NCI-H446 (cell line): ENCODE measurements at regions not wholly inside any gene's neighbourhood (a gene's known extent, or its start where the extent isn't known, plus 50 kb on each side); places are given as distances from the start of the nearest gene placed in this dataset.

Experiments used
- DNase-seq, 2 experiments: peaks; one replicate each; lab custom pipeline; 2025; lab: John Stamatoyannopoulos, UW

DNA sequence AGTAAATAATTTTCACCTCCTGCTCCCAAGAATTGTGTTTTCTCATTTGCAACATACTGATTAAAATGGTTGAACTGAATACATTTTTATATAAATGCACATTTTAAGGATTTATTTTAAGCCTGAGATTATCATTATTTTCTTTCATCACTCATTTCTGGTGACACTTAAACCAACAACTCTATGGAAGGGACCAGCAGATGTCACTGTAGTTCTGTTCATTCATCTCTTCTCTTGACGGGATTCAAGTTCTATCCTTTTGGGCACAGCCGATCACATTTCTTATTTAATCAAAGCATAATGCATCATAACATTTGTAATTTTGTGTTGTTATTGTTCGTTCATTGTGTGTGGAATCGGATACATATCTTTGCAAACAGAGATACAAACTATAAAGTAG is 417.9 kb downstream of the HRH4 start:
- peak; percentile 30 to 53 for DNase-seq

DNA sequence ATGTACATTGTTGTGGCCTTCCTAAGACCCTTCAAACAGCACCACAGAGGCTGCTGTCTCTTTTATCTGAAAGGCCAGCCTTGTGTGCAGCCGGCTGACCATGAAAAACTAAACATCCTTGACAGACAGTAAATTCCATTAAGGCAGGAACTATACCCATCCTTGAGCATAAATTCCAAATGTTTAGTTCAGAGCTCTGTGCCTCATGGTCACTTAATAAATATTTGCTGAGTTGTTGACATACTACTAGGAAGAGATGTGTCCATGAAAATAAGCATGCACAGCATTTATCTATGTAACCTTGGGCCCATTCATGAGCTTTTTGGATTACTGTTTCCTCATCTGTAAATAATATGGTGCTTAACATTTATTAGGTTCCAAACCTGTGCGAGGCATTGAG is 424.8 kb downstream of the HRH4 start:
- no peak for DNase-seq

DNA sequence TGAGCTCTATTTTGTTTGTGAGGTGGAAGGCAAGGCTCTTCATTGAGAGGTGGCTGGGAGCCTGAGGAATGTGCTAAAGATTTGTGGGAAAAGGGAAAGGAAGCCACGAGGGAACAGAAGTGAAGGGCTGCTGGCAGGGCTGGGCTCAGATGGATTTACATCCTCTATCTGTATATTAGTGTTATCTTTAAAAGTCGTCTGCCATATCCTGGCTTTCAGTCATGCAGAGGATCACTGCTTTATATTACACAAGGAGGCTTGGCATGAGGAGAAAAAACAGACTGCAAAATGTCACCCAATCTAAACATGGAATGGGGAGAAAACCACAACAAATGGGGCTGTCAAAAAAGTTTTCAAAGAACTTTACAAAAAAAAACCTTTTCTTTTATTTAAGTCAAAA is 434.4 kb downstream of the HRH4 start:
- DNase-seq: no peak

DNA sequence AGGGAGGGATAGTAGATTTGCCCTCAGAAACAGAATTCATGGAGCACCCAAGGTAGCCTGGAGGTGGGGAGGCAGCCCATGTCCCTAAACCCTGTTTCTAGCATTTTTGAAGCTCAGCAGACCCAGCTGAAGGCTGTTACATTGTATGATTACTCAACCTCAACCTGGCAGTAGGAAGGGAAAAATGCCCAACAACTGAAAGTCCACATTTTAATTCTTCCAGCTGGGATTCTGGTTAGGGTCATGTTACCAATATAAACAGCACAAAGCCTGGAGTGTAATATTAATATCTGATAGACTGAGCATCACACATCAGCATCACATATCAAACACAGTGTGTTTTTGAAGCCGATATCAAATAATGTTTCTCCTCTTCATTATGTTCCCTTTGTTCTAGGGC is 437.0 kb downstream of the HRH4 start:
- DNase-seq: no peak

DNA sequence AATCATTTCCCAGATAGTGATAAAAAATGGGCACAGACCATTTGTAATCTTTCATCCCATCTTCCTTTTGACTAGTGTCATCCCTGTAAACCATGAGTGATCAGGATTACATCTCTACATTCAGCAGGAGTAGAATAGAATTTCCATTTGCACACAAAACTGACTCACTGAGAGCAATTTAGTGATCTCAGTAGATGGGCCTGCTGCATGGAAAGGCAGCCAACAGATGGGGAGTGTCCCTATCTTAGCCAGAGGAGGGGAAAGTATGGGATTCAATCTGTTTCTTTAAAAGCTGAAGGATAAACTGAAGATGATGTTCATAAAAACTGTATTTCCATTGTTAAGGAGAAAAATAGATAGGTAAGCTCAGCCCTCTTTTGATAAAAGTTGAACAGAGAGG is 441.7 kb downstream of the ZNF521 start:
- DNase-seq: no peak

DNA sequence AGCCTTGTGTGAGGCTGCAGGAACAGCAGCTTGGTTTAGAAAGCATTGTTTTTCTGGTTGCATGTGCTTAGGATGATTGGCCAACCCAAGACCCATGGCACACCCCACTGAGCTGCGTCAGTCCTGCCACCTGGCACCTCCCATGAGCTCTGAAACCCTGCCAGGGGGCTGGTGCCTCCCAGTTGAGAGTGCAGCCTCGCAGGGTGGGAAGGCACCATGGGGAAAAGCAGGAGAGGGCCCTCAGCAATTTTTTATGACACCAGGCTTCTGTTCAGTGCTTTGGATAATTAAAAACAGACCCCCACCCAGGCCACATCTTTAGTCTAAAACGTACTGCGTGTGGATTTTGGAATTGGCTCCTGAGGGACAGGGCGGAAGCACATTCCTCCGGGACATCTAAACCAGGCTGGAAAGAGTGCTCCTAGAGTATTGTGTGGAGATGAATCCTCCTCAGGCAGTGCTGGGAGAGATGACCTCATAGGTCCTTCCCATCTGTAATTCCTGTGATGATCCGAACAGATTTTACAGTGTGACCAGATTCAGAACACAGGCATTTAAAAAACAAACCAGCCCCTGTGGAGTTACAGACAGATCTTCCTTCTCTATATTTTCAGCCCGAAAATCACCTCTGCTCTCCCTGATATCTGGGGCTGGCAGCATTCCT is 438.3 kb downstream of the ZNF521 start:
- peak in 1 of 2 experiments; percentile 54 for DNase-seq

DNA sequence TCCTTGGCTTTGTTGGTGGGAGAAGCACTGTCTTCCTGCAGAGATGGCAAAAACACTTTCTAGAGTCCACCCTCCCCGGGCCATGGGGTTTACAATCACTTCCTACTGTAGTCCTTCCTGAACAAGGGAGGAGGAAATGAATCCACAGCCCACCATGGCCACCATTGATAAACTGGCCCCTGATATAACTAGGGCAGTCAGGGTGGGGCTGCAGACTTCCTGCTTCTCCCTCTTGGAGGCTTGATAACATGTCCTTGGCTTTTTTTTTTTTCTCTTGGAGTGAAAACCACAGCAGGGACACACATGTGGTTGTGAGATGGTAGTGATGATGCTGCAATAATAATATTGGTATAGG is 437.8 kb downstream of the ZNF521 start:
- no peak for DNase-seq

DNA sequence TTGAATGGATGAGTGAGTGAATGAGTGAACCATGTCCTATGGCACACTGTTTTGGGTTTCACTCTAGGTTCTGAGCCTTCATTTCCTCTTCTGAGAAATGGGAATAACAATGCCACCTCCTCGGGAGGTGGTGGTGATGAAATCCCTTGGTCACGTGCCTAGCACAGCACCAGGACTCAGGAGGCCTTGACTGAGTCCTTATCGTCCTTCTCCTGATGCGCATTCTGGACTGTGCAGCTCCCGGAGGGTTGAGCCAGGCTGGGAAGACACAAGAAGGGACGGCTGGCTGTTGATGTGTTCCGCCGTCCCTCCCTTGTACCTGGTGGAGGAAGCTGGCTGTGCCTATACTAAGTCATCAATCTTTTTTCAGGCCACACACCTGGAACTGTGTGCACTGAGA is 437.3 kb downstream of the ZNF521 start:
- DNase-seq: no peak

DNA sequence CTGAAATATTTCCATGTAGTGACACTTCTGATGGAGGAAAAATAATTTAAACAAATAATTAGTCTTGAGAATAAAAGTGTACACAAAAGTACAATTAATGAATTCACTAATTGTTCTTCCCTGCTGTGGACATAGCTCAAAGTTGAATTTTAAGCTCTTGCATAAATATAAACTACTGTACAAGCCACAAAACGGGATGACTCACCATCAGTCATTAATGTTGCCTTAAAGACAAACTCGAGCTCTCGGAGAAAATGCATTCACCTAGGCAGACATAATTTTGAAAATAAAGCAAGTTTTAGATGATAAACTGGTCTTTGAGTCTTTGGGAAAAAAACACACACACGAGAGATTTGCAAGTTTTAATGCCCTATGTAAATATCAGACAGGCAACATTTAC is 436.4 kb downstream of the ZNF521 start:
- no peak for DNase-seq

DNA sequence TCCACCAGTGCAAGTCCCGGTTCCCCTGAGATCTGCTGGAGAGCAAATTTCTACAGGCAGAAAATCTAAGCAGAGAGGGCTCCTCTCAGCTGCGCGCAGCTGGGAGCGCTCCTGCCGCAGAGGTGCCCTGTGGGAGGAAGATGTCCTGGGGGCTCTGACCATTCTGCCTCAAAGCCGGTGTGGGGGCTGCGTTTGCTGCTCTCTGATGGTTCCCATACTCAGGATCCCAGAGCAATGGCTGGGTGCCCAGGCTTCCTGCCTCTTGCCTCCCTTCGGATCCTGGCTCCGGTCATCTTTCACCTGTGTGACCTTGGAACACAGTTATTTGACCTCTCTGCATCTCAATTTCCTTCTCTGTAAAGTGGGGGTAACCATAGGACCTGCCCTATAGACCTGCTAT is 434.2 kb downstream of the ZNF521 start:
- DNase-seq: no peak

DNA sequence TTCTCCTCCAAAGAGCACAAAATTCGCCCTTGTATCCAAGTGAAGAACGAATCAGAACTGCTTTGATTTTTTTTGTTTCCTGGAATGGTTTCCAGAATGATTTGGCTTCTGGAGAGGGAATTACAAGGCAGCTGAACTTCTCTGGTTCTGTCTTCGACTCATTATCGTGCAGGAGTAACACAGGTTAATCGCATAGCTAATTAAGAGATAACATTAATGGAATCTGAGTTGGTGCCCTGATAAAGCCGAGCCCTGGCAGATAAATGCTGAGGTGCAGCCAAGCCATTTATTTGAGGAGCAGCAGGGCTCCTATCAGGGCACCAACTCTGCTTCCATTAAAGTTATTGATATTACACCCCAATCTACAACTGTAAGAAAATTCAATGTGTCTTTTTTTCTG is 433.7 kb downstream of the ZNF521 start:
- no peak for DNase-seq

DNA sequence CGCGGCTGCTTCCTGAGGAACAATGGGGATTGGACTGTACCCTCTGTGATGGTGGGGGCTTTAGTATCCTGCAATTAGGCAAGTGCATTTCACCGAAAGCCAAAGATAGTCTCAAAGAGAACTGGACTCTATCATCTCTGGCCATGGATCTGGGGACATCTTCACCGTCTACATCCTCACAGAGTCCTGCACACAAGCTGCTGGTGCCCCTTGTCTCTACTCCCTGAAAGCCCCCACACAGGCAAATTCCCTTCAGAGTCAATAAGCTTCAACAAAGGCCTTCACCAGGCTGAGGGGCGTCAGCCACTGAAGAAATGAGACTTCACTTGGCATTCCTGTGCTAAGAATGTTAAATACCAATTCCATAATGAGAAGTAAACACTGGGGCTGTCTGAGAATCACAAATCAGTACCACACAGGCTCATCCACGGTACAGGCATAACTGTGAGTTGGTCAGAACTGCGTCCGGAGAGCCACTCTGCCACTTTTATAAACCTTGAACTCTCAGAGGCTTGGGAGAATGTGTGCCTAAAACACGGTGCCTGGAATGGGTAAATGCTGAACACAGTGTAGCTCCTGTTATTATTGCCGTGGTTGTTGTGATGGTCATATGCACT is 432.7 kb downstream of the ZNF521 start:
- DNase-seq: no peak

DNA sequence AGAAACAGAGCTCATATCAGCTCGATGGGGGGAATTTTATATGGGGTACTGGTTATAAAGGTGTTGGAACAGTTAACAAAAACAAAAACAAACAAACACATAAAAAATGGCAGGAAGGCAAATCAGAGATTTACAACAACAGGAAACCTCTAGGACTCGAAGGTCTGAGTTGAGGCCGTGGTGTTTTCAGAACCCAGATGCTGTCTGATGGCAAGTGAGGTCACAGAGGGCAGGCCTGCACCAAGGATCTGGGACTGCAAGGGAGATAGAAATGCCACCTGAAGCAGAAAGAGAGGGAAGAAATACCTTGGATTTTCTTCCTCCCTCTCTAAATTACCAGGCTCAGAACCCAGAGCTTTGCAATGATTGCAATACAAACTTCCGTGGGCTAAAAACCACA is 429.5 kb downstream of the ZNF521 start:
- no peak for DNase-seq

DNA sequence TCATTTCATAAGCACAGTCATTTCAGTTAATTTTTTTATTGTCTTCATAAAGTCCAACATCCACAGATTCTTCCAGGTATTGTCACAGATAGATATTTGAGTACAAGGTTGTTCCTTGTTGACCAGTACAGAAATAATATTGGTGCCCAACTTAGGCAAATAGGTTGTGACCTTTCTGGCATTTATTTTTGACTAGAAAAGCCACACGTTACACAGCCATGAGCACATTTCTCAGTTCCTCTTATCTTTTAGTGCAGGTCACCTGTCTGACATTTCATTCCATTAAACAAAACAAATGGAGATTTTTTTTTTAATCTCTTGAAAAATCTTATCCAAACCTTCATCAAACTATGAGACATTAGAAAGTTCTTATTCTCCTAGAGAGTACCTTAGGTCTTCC is 428.8 kb downstream of the ZNF521 start:
- DNase-seq: no peak

DNA sequence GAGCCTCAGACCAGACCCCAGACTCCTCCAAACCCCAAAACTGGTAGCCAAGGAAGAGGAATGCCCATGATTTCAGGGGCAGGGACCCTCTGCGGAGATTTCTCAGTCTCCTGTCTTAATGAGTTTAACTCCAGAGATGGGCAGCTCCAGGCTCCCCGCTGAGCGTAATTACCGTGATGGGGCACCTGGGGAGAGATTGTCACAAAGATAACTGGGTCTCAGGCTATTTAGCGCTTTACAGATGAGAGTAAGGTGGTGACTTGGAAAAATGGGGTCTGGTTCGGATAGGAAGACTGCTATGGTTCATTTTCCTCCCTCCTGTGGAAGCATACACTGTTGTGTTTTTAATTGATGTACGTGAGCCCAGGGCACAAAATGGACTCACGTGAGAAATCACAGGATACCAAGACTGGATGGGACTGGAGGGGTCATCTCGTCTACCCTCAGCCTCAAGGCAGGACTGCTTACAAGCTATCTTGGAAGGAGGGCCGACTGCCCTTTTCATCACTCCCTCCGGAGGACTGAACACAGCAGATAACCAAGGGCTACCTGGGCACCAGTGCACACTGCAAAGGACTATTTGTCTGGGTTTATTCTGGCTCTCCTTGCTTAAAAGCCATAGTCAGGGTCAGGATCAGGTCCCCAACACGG is 427.8 kb downstream of the ZNF521 start:
- DNase-seq: no peak

DNA sequence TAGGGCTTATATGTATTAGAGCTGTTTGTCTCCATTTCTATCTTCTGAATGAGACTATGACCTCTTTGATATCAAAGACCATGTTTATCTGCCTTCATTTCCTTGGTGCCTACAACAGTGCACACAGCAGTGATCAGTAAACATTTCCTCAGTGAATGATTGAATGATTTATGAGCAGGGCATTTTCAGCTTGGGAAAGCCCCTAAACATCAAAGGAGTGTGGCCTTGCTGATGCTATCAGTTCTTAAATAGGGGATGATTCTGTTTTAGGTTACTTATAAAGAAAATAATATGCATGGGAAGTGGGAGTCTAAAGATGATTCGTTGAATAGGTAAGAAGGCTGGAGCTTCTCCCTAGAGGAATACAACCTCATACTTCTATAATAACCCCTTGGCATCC is 425.3 kb downstream of the ZNF521 start:
- no peak for DNase-seq

DNA sequence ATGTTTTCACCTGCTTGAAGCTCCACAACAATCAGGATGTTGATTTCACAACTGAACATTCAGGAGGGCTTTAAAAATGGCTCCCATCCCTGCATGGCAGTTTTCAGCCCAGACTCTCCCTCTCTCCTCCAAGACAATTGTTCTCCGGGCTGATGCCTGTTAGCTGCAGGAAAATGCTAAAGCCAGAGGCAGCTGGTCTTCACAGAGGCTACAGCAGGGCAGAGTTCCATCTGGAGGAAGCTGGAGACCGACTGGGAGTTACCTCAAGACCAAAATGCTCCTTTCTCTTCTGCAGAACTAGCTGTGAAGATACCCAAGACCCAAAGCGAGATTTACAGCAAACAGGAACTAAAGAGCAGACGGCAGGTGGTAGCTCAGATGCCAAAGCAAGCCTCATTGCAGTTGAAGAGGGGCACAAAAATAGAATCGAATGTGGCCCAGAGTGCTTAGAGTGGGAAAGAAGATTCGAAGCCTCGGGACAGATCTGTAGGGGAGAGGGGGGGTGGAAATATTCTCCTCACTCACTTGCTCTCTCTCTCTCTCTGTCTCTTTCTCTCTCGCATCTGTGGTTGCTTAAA is 423.6 kb downstream of the ZNF521 start:
- peak in 1 of 2 experiments; percentile 8 for DNase-seq

DNA sequence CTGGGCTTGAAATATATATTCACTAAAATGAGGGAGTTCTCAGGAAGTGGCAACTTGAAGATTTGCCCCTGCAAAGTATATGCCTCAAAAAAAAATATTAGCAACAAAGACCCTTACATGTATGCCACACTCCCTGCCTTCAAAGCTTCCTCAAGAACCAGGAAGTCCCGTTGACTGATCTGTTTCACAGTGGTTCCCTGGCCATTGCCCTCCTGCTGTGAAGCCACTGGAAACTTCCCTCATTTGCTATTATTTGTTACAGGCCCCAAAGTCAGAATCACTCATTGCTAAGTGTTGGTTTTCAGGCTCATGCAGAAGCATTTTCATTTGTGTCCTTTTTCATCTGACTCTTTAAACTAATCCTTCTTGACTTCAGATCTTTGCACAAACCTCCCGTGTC is 421.5 kb downstream of the ZNF521 start:
- no peak for DNase-seq

DNA sequence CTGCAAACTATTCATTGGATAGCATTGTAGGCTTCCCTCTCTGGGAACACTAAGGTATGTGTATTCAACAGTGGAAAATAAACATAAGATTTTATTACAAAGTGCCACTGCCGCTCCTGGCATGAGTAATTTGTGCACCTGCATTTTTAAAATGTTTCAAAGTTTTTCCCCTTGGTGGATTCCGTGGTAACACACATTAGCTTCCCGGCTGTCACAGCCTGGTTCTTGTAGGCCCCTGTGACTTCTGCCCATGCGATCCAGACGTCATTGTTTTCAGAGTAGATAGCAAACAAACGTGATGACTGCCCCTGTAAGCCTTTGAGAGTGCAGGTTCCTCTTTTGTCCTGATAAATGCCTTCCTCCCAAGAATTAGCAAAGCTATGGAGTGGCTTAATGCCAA is 421.0 kb downstream of the ZNF521 start:
- no peak for DNase-seq

DNA sequence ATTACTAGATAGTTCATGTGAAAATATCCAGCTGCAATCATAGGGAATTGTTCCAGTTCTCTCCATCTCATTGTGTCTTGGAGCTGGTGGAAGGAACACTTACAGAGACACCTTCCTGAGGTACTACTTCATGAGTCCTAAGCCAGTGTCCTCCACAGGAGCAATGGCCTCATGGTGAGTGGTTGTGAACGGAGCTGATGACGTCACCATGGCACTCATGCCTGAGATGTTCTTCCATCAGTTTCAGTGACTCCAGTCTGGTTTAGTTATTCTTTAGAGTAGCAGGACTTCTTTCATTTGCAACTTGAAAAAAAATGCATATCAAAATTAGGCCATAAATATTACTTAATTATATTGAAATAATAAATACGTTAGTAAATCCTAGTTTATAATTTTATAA is 418.6 kb downstream of the ZNF521 start:
- DNase-seq: no peak

DNA sequence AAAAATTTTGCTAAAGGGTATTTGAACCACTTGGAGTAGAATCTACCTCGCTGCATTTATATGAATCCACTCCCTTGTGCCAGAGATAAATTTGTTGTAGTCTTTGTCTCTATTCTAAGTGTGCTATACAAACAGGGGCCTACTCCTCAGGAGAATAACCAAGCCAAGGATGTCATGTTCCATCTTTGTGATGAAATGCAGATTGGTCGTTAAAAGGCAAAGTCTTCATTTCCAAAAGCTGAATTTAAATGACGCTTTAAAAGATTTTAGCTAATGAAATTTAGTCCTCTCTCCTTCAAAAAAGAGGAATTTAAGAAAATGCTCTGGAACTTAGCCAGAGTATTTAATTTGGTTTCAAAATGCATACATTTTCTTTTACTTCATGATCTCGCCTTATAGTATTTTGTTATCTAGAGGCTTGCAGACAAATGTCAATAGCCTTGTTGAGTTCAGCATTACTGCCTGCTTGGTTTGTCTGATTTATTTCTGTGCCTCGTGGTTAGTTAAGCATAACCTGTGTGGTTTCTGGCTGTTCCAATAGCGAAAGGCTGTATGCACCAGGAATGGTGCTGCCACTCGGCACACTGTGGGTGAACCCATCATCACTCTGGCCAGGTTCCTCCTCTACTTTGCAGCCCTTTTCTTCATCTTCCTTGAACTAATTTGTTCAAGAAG is 417.6 kb downstream of the ZNF521 start:
- no peak for DNase-seq

DNA sequence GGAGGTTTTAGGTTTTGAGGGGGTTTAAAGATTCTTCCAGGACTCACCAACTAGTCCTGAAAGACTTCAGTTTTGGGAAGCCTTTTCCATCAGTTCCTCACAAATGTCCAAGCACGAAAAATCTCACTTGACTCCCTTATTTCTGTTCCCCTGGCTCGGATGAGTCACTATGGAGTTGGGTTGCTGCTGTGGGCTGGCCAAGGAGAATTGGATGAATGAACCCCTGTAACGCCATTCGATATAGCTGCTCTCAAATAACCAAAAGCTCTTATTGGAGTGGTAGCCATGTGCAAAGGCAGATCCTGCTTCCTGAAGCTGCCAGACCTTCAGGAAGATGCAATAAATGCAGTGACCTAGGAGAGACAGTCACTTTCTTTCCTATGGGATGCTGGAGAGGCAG is 417.0 kb downstream of the ZNF521 start:
- no peak for DNase-seq

DNA sequence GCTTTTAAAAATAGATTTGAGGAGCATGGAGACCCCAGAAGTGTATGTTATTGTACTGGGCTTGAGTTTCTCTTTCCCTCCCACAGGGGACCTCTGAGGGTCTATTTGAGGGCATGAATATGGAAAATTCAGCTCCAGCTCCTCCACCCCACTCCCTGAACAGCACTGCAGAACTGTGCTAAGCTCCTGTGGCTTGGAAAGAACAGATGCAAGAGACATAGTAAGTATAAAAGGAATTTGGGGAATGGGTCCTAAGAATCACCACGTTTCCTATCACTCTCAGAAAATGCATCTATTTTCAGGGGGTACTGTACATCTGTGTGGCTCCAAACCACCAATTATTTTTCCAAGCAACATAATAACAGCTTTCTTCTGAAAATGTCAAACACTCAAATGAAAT is 416.1 kb downstream of the ZNF521 start:
- no peak for DNase-seq
